HG03095 (cell line): ENCODE measurements at regions not wholly inside any gene's neighbourhood (a gene's known extent, or its start where the extent isn't known, plus 50 kb on each side); places are given as distances from the start of the nearest gene placed in this dataset.

Source experiments
- ATAC-seq: cut with Tn5 transposase; IDR thresholded peaks from one replicate; pipeline ENCODE4 v1.9.1; 2021; ENCODE audit warnings: moderate library complexity; ENCODE audit not compliant: unreplicated experiment

DNA sequence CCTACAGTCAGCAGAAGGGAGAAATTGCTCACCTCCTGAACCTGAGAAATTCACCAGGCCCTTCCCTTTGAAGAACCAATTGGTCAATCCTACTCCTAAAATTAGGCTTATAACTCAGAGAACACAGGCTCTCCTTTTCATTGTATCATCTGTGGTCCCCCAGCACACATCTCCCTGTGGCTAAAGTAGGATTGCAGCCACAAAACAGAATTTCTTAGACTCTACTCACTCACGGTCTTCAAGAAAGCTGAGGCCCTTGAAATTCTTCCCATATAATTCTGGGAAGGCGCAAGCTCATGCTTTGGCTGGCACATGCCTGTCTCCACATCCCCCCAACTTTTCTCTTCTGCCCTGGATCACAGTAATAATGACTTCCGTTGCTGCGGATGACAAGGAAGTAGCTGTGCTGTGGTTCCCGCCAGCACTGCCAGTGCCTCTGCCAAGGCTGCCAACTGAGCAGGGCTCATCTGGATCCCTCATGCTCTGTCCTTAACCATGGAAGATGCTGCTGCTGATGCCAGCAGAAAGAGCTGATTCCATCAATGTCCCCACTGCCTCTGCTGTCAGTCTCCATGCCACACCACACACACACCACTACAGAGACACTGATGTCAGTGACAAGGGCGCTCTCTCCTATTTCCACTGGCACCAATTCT, 200.6 kb upstream of the POU2AF2 start:
- no peak for ATAC-seq

DNA sequence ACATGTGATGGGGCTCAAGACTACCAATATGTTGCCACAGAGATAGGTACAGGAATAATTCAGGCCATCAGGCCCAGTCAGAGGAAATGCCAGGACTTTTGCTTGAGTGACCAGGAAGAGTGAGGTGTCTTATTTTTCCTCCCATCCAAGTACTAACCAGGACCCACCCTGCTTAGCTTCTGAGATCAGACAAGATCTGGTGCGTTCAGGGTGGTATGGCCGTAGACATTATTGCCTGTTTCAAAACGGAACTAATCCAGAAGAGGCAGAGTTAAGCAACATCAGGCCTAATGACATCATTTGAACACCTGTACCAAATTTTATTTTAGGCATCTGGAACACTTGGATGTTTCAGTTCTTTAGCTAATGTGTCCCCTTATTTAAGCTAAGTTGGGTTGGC, 205.5 kb upstream of the POU2AF2 start:
- ATAC-seq = no peak

DNA sequence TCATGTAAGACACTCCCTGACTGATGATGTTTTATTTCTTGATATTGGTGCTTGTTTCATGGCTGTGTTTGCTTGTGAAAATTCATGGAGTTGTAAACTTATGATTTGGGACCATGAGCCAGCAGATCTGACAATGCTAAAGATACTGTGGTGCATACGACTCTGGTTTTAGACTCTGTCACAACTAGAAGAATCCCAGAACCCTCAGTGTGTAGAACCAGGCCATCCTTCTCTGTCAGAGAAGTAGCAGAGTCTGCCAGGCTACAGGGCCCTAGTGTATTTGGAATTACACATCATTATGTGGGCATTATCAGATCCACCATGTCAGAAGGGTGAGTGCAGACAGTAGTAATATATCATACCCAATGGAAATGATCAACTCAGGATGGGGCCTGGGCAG, 209.8 kb upstream of the POU2AF2 start:
- no peak for ATAC-seq

DNA sequence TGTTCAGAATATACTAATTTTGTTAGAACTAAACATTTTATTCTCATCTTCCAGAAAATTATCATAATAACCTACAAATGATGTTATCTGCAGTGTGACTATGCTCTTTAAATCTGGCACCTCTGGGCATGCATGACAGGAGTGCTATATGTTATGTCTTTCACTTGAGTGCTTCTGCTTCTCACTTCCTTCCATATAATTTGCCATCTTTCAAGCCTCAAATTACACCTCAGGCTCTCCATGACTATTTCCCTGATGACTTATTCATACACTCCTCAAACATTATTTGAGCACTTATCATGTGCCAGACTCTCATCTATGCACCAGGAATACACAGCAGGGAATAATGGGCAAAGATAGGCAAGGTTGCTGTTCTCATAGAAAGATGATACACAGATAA, 219.3 kb upstream of the POU2AF2 start:
- no peak for ATAC-seq

DNA sequence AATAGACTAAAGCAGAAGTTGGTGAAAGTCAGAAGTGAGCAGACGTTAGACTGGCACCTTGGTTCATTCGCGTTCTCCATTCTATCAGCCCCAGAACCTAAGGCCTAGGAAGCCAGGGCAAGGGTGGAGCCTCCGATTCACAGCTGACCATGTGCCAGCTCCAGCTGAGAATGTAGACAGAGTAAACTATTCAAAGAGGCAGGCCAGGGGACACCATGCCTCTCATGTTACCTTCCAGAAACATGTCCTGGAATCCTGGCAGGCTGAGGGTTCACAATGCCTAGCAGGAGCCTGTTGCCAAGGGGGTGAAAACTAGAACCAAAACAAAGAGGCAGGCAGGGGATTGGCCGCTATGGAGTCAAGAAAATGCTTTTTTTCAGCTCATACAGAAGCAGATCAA, 224.4 kb upstream of the POU2AF2 start:
- no peak for ATAC-seq

DNA sequence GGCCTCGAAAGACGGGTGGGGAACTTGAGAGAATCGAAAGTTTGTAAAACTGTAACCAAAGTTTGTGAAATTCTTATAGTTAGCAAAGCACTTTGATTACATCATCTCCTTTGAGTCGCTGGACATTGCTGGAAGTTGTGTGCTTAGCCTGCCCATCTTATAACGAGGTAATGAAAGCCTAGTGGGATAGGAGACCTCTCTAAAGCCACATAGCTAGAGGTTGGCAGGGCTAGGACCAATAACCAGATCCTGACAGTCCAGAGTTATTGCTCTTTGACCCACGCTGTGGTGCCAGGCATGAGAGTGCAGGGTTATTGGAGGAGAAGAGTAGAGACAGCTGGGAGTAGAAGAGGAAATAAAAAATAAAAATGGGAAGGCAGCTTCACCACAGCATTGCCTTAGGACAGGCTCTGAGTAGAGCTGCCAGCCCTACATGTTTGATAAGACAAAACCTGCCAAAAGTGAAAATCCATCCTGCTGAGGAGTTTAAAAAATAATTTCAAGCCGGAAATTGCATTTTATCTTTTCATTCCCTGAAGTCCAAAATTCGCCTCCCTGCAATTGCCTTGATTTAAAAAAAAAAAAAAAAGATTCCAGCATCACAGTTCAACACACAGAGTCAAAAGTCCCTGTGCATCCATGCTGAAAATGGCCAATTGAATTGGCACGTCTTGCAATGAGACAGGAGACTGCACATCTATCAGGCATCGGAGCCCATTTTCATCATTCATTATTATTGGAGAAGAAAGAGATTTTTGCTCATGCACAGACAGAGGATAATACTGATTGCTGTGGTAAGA, 225.5 kb upstream of the POU2AF2 start:
- ATAC-seq = no peak

DNA sequence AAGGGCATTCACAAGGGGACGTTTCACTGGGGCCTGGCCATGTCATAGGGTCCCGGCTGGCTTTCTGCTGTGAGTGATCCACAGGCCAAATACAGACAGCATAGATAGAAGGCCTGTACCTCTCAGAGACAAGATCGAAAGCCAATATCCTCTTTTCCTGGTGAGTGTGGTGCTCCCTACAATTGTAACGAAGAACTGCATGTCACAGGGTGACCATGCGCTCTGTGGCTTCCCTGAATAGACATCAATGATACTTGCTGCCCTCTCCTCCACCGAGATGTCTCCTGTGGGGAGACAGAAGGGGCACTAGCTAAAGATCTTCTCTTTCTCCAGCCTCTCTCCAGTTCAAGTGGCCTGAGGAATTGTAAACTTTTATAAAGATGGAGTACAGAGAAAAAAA, 226.1 kb upstream of the POU2AF2 start:
- ATAC-seq = no peak

DNA sequence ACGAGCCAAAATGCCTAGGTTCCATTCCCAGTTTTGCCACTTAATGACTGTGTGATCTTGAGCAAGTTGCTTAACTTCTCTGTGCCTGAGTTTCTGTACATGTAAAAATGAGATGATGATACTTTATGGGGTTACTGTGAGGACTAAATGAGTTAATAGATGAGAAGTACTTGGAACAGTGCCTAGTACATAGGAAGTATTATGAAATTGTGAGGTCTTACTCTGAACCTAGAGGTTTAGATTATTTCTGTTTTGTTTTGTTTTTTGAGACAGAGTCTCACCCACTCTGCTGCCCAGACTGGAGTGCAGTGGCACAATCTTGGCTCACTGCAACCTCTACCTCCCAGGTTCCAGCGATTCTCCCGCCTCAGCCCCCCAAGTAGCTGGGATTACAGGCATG, 227.0 kb upstream of the POU2AF2 start:
- ATAC-seq = no peak

DNA sequence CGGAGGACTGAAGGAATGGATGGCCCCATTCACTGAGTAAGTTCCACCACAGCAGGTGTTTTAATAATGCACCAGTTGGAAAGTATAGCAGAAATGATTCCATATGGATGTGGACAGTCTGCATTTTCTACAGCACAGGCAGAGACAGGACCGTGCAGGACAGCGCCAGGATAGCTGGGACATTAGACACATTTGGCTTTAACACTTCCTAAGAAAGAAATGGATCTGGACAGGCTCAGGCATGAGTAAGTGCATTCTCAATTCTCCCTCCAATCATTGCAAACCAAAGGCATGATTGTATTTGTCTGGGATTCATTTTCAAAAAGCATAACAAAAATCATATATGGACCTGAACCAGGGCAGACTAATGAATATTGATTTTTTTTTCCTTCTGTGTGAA, 233.0 kb upstream of the POU2AF2 start:
- ATAC-seq = no peak

DNA sequence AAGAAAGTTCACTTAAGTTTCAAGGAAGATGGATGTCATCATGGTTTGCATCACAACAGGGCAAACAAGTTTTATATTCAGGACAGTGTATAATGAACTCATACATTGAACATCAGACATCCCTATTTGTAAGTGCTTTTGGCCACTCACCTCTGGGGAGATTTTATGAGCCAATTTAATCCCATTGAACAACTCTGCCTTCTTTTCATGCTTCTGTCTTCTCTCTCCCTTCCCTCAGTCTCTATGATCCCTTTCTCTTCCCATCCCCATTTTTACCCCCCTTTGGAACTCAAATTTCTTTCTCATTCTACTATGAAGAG, 234.3 kb upstream of the POU2AF2 start:
- no peak for ATAC-seq

DNA sequence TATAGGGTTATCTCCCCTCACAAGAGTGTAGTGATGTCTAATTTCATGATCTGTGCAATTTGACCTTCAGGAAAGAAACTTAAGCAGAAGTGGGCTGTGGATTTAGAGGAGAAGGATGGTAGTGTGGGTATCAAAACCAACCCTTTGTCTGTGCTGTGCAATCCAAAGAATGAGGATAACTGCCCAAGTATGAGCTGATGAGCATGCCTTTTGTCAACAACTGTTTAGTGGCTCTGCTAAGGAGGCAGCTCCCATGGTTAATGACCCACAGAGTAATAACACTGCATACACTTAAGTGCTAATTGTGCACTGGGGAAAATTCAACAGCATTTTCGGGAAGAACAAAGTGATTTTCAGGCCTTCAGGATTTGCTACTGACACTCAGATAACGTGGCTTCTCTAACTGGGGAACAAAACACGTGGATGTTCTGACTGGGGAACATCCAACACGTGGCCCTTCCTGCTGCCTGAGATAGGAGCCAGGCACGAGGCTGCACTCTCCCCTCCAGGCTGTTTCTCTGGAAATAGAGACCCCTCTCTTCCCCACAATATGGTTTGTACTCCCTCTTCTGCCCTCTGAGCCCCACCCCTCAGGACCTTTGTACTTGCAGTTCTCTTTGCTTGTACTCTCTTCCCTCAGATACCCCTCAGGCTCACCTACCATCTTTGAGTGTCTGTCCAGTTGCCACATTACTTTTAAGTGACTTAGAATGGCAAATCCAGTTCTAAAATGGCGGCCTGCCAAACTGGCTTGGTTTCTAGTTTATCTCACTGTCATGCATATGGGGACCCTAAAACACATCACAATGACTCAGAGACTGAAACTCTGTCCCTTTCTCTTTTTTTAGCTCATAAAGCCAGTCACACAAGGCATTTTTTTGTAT, 234.9 kb upstream of the POU2AF2 start:
- ATAC-seq = no peak

DNA sequence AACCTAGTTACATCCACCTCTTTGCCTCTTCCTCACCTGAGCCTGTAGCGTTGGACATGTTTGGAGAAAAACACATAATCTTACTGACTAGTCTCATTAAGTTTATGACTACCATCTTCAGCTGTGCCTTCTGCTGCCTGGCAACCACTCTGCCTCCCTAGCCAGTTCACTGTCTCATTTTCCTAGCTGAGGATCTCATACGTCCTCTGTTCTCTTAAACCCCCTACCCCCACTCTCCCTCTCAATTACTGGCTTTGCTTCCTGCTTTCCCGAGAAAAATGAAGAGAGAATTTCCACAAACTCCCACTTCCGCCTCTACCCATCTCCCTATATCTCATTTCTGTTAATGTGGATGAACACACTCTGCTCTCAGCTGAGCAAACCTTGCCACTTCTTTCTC, 239.3 kb upstream of the POU2AF2 start:
- ATAC-seq = no peak

DNA sequence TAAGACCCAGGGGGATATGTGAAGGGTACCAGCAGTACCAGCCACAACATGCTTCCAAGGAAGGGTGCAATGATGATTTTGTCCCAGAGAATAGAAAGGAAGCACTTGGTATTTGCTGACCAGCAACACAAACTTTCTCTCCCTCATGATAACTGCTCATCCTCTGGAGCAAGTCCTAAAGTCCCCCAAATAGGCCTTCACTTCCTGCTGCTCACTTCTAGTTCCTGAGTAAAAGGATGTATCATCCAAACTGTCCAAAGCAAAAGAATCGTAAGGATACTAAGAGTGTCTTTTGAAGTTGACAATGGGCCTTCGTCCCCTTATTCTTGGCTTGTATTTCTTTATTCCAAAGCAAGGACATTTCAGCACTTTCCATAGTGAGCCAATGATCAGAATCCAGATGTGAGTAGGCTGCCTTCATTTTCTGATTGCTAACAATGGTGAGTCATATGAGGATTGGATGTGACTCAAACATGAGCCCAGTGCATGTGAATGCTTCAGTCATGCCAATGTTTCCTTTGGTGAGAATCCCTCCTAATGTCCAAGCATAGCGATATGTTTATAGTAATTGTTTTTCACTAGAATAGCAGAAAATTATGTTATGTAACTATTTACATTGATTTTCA, 243.4 kb upstream of the POU2AF2 start:
- no peak for ATAC-seq

DNA sequence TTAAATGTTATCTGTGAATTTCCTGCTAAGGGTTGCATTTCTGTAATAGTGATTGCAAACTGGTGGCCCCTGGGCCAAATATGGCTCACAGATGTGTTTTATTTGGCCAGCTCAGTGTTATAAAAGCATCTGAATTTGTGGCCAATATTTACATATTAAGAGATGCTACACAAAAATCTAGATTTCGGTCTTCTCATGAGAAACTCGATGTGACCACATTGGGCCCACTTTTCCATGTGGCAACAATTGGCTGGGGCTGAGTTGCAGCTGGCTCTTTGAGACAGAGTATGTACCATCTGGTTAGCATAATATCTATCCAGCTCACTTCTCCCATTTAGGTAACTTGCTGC, 244.5 kb upstream of the POU2AF2 start:
- no peak for ATAC-seq

DNA sequence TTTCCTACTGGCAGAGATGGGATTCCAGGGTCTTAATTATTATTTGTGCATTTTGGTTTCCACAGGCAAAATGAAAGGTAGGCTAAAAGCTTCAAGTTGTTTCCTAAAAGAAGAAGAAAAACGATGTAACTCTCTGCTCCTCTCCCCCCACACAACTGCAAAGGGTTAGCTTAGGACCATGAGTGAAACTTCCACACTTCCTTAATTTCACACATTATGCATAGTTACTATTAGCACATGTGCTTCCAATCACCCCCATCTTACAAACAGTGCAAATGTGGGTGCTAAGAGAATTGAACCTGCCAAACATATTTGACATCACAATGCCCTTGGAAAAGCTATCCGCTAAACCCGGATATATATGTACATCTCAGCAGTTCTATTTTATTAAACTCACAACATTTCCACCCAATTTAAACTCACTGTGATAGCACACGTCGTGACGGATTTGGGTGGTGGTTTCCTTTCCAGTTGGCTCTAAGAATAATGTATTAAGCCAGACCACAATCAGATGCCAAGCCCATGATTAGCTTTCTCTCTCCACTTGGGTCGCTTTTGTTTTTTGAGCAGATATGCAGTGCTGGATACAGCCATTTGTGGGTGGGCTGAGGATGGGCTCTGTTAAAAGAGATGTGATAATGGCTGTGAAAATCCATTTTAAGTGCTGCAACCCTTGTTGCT, 245.0 kb upstream of the POU2AF2 start:
- no peak for ATAC-seq

DNA sequence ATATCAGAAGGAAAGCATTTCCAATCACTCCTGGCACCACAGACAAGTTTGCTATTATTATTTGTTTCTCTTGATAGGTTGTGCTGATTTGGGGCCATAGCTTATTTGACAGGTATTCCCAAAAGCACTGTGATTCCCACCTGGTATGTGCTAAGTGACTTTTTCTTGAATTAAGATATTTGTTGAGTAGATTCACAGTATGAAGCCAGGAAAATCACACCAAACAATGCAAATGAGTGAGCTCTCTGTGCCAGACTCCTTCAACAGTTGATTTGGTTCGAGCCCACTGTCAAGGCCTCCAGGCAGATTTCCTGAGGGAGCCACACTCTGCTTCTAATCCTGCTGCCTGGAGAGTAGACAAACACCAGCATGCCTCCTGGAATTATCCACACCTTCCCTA, 253.0 kb upstream of the POU2AF2 start:
- ATAC-seq = no peak

DNA sequence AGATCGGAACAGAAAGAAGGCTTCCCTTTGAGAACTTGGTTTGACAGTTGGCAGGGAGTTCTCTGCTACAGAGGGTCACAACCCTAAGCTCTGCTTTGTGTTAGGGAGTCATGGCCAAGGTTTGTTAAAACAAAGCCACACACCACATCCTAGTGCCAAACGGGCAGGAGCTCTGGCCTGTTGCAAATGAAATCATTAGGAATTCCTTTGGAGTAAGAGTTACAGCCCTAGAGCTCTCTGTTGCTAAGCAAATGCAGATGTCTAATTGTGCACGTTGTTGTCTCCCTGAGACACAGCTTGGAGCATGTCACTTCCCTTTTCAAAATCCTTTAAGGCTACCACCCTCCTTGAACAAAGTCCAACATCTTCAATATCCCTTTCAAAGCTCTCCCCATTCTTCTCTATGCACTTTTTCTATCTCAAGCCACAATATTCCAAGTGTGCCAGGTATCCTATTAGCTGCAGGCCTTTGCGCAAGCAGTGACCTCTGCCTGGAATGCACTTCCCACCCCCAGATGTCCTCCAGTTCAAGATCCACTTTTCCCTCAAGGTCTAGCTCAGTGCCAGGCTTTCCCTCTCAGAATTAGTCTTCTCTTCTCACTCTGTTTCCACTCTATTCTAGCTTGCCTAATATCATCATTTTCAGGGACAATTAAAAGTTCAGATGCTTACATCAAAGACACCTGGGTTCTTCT, 253.7 kb upstream of the POU2AF2 start:
- no peak for ATAC-seq

DNA sequence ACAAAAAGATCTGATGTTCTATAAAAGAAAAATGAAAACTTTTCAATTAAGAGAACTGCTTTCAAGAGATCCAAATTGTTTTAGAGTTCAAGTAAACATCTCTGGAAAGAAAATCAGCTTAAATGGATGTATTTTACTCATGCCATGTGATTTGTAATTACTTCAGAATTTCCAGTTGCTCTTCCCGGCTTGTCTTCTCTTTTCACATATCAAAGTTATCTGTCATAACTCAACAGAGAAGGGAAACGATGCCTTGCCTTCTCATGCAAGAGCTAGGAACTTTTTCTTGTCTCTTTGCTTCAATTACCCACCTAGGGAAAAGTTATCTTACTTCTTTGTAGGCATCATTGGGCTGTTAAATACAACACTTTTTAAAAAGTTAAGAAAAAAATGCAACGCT, 255.2 kb upstream of the POU2AF2 start:
- ATAC-seq = no peak

DNA sequence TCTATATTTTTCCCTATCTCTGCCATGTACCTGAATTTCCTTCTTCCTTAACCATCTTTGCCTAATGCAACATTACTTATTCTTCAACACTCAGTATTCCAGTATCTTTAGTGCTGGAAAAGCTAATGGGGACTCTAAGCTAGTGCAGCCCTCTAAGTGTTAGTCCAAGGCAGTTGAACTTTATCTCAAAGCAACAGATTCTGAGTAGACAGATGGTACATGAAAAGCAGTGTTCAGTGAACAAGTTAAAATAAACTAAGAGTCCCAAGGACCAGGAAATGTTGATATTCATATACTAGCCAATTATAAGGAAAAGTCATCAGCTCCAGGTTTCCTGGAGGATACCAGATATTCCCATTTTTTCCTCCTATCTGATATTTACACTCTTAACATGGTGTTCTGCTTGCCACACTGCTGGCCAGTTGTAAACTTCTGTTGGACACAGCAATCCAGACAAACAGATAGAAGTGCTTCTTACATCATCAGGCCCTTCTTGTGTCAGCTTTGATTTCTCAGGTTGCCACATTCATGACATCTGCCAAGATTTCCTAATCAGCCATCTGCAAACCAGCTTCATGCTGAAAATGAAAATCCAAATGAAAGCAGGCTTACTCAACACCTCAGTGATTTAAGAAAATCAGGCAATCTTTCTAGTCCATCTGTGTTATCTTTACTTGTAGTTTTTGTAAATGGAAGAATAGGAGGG, 255.9 kb upstream of the POU2AF2 start:
- no peak for ATAC-seq

DNA sequence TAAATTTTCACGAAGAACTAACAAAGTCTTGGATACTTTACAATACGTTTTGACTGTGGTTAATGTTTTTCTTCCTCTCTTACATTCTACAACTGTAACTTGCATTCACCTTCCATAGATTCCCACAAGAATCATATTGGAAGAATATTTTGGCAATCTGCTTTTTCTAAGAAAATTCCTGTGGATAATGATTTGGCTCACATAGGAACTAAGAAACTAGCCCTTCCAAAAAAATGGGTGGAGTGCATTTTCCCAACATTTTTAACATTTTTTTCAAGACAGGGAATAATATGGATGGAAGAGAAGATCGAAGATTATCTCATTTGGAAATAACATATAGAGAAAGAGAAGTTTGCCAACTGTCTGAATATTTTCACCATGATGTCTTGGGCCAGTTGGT, 256.9 kb upstream of the POU2AF2 start:
- no peak for ATAC-seq
